ENCODE measurements at regions not wholly inside any gene's neighbourhood (a gene's known extent, or its start where the extent isn't known, plus 50 kb on each side); places are given as distances from the start of the nearest gene placed in this dataset.

GRCh38 chr22:48539261-48539660 lies 1288.4 kb downstream of the BRD1 start:
- TF ChIP-seq POLR2A (IDR thresholded peaks at IDR 0.05) (no peak), EP300 (IDR thresholded peaks at IDR 0.05) (no peak)
- TF ChIP-seq, protein P1, sequence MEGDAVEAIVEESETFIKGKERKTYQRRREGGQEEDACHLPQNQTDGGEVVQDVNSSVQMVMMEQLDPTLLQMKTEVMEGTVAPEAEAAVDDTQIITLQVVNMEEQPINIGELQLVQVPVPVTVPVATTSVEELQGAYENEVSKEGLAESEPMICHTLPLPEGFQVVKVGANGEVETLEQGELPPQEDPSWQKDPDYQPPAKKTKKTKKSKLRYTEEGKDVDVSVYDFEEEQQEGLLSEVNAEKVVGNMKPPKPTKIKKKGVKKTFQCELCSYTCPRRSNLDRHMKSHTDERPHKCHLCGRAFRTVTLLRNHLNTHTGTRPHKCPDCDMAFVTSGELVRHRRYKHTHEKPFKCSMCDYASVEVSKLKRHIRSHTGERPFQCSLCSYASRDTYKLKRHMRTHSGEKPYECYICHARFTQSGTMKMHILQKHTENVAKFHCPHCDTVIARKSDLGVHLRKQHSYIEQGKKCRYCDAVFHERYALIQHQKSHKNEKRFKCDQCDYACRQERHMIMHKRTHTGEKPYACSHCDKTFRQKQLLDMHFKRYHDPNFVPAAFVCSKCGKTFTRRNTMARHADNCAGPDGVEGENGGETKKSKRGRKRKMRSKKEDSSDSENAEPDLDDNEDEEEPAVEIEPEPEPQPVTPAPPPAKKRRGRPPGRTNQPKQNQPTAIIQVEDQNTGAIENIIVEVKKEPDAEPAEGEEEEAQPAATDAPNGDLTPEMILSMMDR (IDR thresholded peaks at IDR 0.05), result no peak
- Histone ChIP-seq H3K4me3 (no peak overlapping the region), H3K36me3 (no peaks in the 10 kb centered on the region), H3K4me1 (ENCODE audit: insufficient read depth) (peaks cover 4% of the 10 kb centered on the region), H3K27ac (no peak overlapping the region), H3K27me3 (no peaks in the 10 kb centered on the region), H3K9me3 (no peaks in the 10 kb centered on the region)
- no peak for DNase-seq
- 30 to 55% (median 44%) methylated on average over 12 of the region's 12 CpGs for WGBS, 3 donors
- intact Hi-C loops (cut with DNase I), result no loop called here

GRCh38 chr22:48538291-48538820 lies 1289.3 kb downstream of the BRD1 start:
- WGBS, 3 donors, result 87 to 94% (median 94%) methylated on average over 18 of the region's 18 CpGs
- Histone ChIP-seq H3K36me3 (no peaks in the 10 kb centered on the region), H3K27ac (no peak overlapping the region), H3K4me3 (no peak overlapping the region), H3K9me3 (no peaks in the 10 kb centered on the region), H3K27me3 (no peaks in the 10 kb centered on the region), H3K4me1 (ENCODE audit: insufficient read depth) (peaks cover 4% of the 10 kb centered on the region)
- DNase-seq, result no peak
- intact Hi-C loops (cut with DNase I), result no loop called here
- TF ChIP-seq, protein P1 (IDR thresholded peaks at IDR 0.05), result no peak
- TF ChIP-seq EP300 (IDR thresholded peaks at IDR 0.05) (no peak), POLR2A (IDR thresholded peaks at IDR 0.05) (no peak)

- Histone ChIP-seq H3K4me1 (ENCODE audit: insufficient read depth) (peaks cover 4% of the 10 kb centered on the region), H3K27ac (no peak overlapping the region), H3K9me3 (no peaks in the 10 kb centered on the region), H3K4me3 (no peak overlapping the region), H3K36me3 (no peaks in the 10 kb centered on the region), H3K27me3 (no peaks in the 10 kb centered on the region)
- no peak for DNase-seq
- 79 to 95% (median 92%) methylated on average over 2 to 3 of the region's 3 CpGs for WGBS, 3 donors
- intact Hi-C loops (cut with DNase I), result no loop called here
- no peak for TF ChIP-seq POLR2A (IDR thresholded peaks at IDR 0.05)
These were observed 1290.4 kb downstream of the BRD1 start for GRCh38 chr22:48537343-48537680.

GRCh38 chr22:48536541-48537342 lies 1290.9 kb downstream of the BRD1 start:
- 39 to 62% (median 44%) methylated on average over 28 to 30 of the region's 30 CpGs for WGBS, 3 donors
- no peak overlapping the region for H3K27ac ChIP-seq
- H3K4me3 ChIP-seq, result no peak overlapping the region

More at GRCh38 chr22:48536541-48537342, 1290.9 kb downstream of the BRD1 start:
- H3K4me1 ChIP-seq (ENCODE audit: insufficient read depth), result peaks cover 4% of the 10 kb centered on the region
- no peaks in the 10 kb centered on the region for H3K27me3 ChIP-seq
- no peaks in the 10 kb centered on the region for H3K9me3 ChIP-seq
- H3K36me3 ChIP-seq, result no peaks in the 10 kb centered on the region
- TF ChIP-seq EP300 (IDR thresholded peaks at IDR 0.05) (no peak), POLR2A (IDR thresholded peaks at IDR 0.05) (no peak)
- TF ChIP-seq, protein P1 (IDR thresholded peaks at IDR 0.05), result no peak
- no peak for DNase-seq
- intact Hi-C loops (cut with DNase I), result no loop called here
